DND-41 (cell line): ENCODE measurements at regions not wholly inside any gene's neighbourhood (a gene's known extent, or its start where the extent isn't known, plus 50 kb on each side); places are given as distances from the start of the nearest gene placed in this dataset.

Source experiments
- ATAC-seq: fragments of 200-7000 bp; cut with Tn5 transposase; 3 replicates; pipeline ENCODE4 v1.9.1; 2021; ENCODE audit warnings: low read depth; ENCODE audit not compliant: insufficient read depth
- DNase-seq: peaks from one replicate; pipeline ENCODE4 v3.0.0-alpha.2; 2020
- H2AFZ ChIP-seq: 2 replicates; pipeline ENCODE4 v1.6.0; 2012; ENCODE audit warnings: low read depth, low read length
- H3K27ac ChIP-seq: 2 replicates; pipeline ENCODE4 v1.5.1; 2012; ENCODE audit warnings: low read length, inconsistent platforms
- H3K27me3 ChIP-seq: fragments of 200-600 bp; sonication (generic); 2 replicates; pipeline ENCODE4 v1.6.0; 2012; ENCODE audit warnings: low read length, mild to moderate bottlenecking, inconsistent platforms; ENCODE audit not compliant: insufficient read depth, poor library complexity
- H3K36me3 ChIP-seq: 2 replicates; pipeline ENCODE4 v1.5.1; 2012; ENCODE audit warnings: low read length, inconsistent platforms; ENCODE audit not compliant: insufficient read depth
- H3K4me1 ChIP-seq: 2 replicates; pipeline ENCODE4 v1.5.1; 2012; ENCODE audit warnings: mild to moderate bottlenecking, low read length; ENCODE audit not compliant: insufficient read depth
- H3K4me2 ChIP-seq: 2 replicates; pipeline ENCODE4 v1.6.0; 2012; ENCODE audit warnings: mild to moderate bottlenecking, moderate library complexity, low read length, inconsistent platforms; ENCODE audit not compliant: insufficient read depth
- H3K4me3 ChIP-seq, 2 experiments: fragments of 200-600 bp in 1 of 2; shearing (Covaris generic) in 1 of 2; 2 replicates each; pipeline ENCODE4 v1.5.1; 2012 to 2016; ENCODE audit warnings: inconsistent platforms in 2 of 2, low read length in 2 of 2, mild to moderate bottlenecking in 2 of 2, low read depth in 1 of 2, moderate library complexity in 1 of 2
- H3K79me2 ChIP-seq: 2 replicates; pipeline ENCODE4 v1.6.0; 2012; ENCODE audit warnings: low read length, inconsistent platforms; ENCODE audit not compliant: insufficient read depth
- H3K9ac ChIP-seq: 2 replicates; pipeline ENCODE4 v1.6.0; 2012; ENCODE audit warnings: low read depth, mild to moderate bottlenecking, inconsistent platforms, low read length, moderate library complexity
- H3K9me3 ChIP-seq: 2 replicates; pipeline ENCODE4 v1.5.1; 2012; ENCODE audit warnings: low read length, moderate library complexity, mild to moderate bottlenecking, inconsistent platforms; ENCODE audit not compliant: insufficient read depth, severe bottlenecking
- H4K20me1 ChIP-seq: 2 replicates; pipeline ENCODE4 v1.6.0; 2012; ENCODE audit warnings: low read length; ENCODE audit not compliant: insufficient read depth
- CTCF ChIP-seq: IDR thresholded peaks from 2 replicates; pipeline ENCODE4 v1.5.1; 2012; ENCODE audit warnings: borderline replicate concordance, low read length, moderate library complexity, mild to moderate bottlenecking; ENCODE audit not compliant: poor library complexity, severe bottlenecking; ENCODE audit errors: extremely low read depth
- EZH2 ChIP-seq: IDR thresholded peaks from 3 replicates; pipeline ENCODE4 v1.6.1; 2012; ENCODE audit warnings: borderline replicate concordance, low read depth, mild to moderate bottlenecking, moderate library complexity, low read length, inconsistent platforms; ENCODE audit not compliant: severe bottlenecking

DNA sequence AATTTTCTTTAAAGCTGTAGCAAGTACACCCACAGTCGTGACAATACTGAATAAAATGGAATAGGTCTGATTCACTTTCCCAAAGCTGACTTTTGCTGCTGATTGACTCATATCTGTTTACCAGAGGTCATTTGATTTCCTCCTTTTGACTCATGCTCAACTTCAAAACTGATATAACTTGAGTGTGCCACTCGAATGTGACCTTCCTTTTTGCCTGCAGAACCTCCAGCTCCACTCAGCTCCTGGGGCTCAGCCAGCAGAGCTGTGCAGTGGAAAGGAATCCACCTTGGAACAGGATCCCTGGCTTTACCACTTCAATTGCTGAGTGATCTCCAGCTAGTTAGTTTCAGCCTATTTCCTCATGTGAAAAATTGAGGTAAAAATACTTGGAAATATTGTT is 84.1 kb downstream of the FEM1C start:
- Histone ChIP-seq H3K9ac (no peak overlapping the region), H3K36me3 (no peaks in the 10 kb centered on the region), H3K4me3 (no peak overlapping the region), H4K20me1 (no peaks in the 10 kb centered on the region), H3K79me2 (no peaks in the 10 kb centered on the region), H2AFZ (no peak overlapping the region), H3K4me1 (no peaks in the 10 kb centered on the region), H3K27ac (no peak overlapping the region), H3K9me3 (no peaks in the 10 kb centered on the region), H3K27me3 (peaks cover 2% of the 10 kb centered on the region), H3K4me2 (no peak overlapping the region)
- TF ChIP-seq EZH2 (no peak), CTCF (no peak)
- no peak for ATAC-seq
- no peak for DNase-seq

DNA sequence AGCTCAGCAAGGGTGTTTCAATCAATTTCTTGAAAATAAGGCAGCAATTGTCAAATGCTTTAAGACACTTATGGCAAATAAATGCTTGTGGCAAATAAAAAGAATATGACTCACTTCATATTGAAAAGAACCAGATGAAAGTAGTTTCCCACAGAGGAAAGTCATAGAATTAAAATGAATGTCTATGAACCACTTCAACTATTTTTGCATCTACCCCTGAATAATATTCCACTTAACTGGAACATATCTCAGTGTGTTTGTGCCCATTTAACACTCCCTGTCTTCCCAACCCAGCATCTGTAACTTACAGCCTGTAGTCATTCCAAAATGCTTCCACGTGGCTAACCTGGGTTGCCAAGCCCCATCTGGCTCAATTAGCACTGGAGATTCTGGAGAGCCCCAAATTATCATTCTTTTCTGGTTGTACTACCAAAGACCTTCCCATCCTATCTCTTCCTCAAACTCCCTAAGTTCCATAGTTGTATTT is 84.7 kb downstream of the FEM1C start:
- H3K4me1 ChIP-seq = no peaks in the 10 kb centered on the region
- no peak overlapping the region for H3K4me2 ChIP-seq
- no peaks in the 10 kb centered on the region for H3K9me3 ChIP-seq
- DNase-seq = no peak
- H3K36me3 ChIP-seq = no peaks in the 10 kb centered on the region
- no peak overlapping the region for H3K4me3 ChIP-seq
- TF ChIP-seq EZH2 = no peak
- TF ChIP-seq CTCF = no peak
- no peak overlapping the region for H3K9ac ChIP-seq
- H3K27ac ChIP-seq = no peak overlapping the region
- no peaks in the 10 kb centered on the region for H4K20me1 ChIP-seq
- H2AFZ ChIP-seq = no peak overlapping the region
- peaks cover 2% of the 10 kb centered on the region for H3K27me3 ChIP-seq
- H3K79me2 ChIP-seq = no peaks in the 10 kb centered on the region
- ATAC-seq = no peak

DNA sequence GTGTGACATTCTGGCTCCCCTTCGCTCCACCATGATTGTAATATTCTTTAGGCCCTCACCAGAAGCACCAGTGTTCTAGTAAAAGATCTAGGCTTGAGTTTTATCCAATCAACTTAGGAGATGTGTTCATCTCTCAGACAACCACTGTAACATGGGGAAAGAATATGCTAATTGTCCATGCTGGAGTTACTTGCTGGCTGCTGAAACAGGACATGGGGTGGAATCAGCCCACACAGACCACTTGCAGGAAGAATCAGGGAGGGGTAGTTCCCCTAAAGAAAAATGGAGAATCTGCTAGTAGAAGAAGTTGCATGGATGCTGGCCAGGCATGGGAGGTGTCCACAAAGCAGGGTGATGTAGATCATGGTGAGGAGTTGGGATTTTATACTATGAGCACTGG is 86.2 kb downstream of the FEM1C start:
- TF ChIP-seq EZH2 = no peak
- TF ChIP-seq CTCF = no peak
- Histone ChIP-seq H3K4me2 (no peak overlapping the region), H3K4me1 (no peaks in the 10 kb centered on the region), H3K27me3 (peaks cover 2% of the 10 kb centered on the region), H3K79me2 (no peaks in the 10 kb centered on the region), H3K27ac (no peak overlapping the region), H3K4me3 (no peak overlapping the region), H3K36me3 (no peaks in the 10 kb centered on the region), H2AFZ (no peak overlapping the region), H3K9ac (no peak overlapping the region), H4K20me1 (no peaks in the 10 kb centered on the region), H3K9me3 (no peaks in the 10 kb centered on the region)
- DNase-seq = no peak
- ATAC-seq = no peak

DNA sequence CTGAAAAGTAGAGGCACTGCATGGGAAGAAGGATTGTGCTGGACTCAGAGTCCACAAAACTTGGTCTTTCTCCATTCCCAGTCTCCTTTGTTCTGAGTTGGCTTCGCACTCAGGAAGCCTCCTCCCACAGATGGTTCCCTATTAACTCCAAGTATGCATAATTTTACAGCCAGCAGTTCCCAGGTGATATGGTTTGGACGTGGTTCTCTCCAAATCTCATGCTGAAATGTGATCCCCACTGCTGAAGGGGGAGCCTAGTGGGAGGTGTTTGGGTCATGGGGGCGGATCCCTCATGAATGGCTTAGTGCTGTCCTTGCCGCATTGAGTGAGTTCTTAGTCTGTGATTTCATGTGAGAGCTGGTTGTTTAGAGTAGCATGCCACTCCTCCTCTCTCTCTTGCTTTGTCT is 86.6 kb downstream of the FEM1C start:
- H3K4me2 ChIP-seq = no peak overlapping the region
- DNase-seq (no peak), ATAC-seq (no peak)
- H3K79me2 ChIP-seq = no peaks in the 10 kb centered on the region
- TF ChIP-seq CTCF (no peak), EZH2 (no peak)
- H3K36me3 ChIP-seq = no peaks in the 10 kb centered on the region
- H3K4me3 ChIP-seq = no peak overlapping the region
- H2AFZ ChIP-seq = no peak overlapping the region
- peaks cover 2% of the 10 kb centered on the region for H3K27me3 ChIP-seq
- no peaks in the 10 kb centered on the region for H3K9me3 ChIP-seq
- H4K20me1 ChIP-seq = no peaks in the 10 kb centered on the region
- no peaks in the 10 kb centered on the region for H3K4me1 ChIP-seq
- H3K27ac ChIP-seq = no peak overlapping the region
- no peak overlapping the region for H3K9ac ChIP-seq
